ENCODE measurements at regions not wholly inside any gene's neighbourhood (a gene's known extent, or its start where the extent isn't known, plus 50 kb on each side); places are given as distances from the start of the nearest gene placed in this dataset.
A peak's percentile ranks its signal among the peaks of the same experiment; 100 is the strongest.
"Not testable (repeated sequence)": the region's sequence is repeated elsewhere in the genome, so short reads cannot be mapped to it uniquely, and the experiment has no call there.

GRCh38 chr2:132037527-132038178 lies 124.1 kb downstream of the ANKRD30BL start:
- Histone ChIP-seq H3K9me2 (ENCODE audit: insufficient read depth) (0 out of 2 replicates have a peak, but pooled peaks cover 4% of the 10 kb centered on the region), H3F3A (ENCODE audit: insufficient read depth) (no peaks in the 10 kb centered on the region), H3K27me3 (replicated peaks; ENCODE audit: insufficient read depth) (peaks cover 35% of the 10 kb centered on the region), H2AFZ (peak overlapping the region; percentile 86), H3K79me2 (ENCODE audit: insufficient read depth) (no peaks in the 10 kb centered on the region), H3K4me3 (peak overlapping the region; percentile 69), H3K36me3 (ENCODE audit: low read depth) (no peaks in the 10 kb centered on the region), H3K27ac (no peak overlapping the region), H3K9ac (no peak overlapping the region), H4K20me1 (ENCODE audit: insufficient read depth) (no peaks in the 10 kb centered on the region), H3K4me1 (ENCODE audit: insufficient read depth) (no peaks in the 10 kb centered on the region), H3K4me2 (ENCODE audit: unreplicated experiment) (peak overlapping the region; percentile 81), H3K9me3 (ENCODE audit: low read depth) (no peaks in the 10 kb centered on the region)
- 3 to 4% methylated on average over 26 to 35 of the region's 53 CpGs for WGBS, 2 experiments (ENCODE audit: low coverage in 1 of 2, low lambda C conversion rate in 2 of 2, missing lambda C conversion rate in 2 of 2)
- TF ChIP-seq EZH2phosphoT487 (IDR thresholded peaks at IDR 0.05; ENCODE audit: insufficient read depth, low read depth) (no peak), EZH2 (IDR thresholded peaks at IDR 0.05; ENCODE audit: insufficient read depth, poor library complexity, severe bottlenecking) (no peak)
- peak; percentile 38 for DNase-seq
- in situ Hi-C loops (cut with MboI) = no loop called here

GRCh38 chr2:132034646-132035045 lies 127.1 kb downstream of the ANKRD30BL start:
- H3K79me2 ChIP-seq (ENCODE audit: insufficient read depth) = no peaks in the 10 kb centered on the region
- WGBS, 2 experiments (ENCODE audit: low coverage in 1 of 2, low lambda C conversion rate in 2 of 2, missing lambda C conversion rate in 2 of 2) = 20 to 31% methylated on average over 2 of the region's 2 CpGs
- no peaks in the 10 kb centered on the region for H3K4me1 ChIP-seq (ENCODE audit: insufficient read depth)
- no peak overlapping the region for H3K9ac ChIP-seq
- H3K36me3 ChIP-seq (ENCODE audit: low read depth) = no peaks in the 10 kb centered on the region
- no peaks in the 10 kb centered on the region for H3F3A ChIP-seq (ENCODE audit: insufficient read depth)
- H4K20me1 ChIP-seq (ENCODE audit: insufficient read depth) = no peaks in the 10 kb centered on the region
- H3K9me2 ChIP-seq (ENCODE audit: insufficient read depth) = 0 out of 2 replicates have a peak, but pooled peaks cover 4% of the 10 kb centered on the region
- no peaks in the 10 kb centered on the region for H3K9me3 ChIP-seq (ENCODE audit: low read depth)
- no peak overlapping the region for H3K4me3 ChIP-seq
- no peak overlapping the region for H3K4me2 ChIP-seq (ENCODE audit: unreplicated experiment)
- TF ChIP-seq EZH2 (IDR thresholded peaks at IDR 0.05; ENCODE audit: insufficient read depth, poor library complexity, severe bottlenecking) (no peak), EZH2phosphoT487 (IDR thresholded peaks at IDR 0.05; ENCODE audit: insufficient read depth, low read depth) (no peak)
- in situ Hi-C loops (cut with MboI) = no loop called here
- peaks cover 26% of the 10 kb centered on the region for H3K27me3 ChIP-seq (replicated peaks; ENCODE audit: insufficient read depth)
- no peak for DNase-seq
- no peak overlapping the region for H2AFZ ChIP-seq
- H3K27ac ChIP-seq = no peak overlapping the region

GRCh38 chr2:132033949-132034348 lies 127.8 kb downstream of the ANKRD30BL start:
- Histone ChIP-seq H3F3A (ENCODE audit: insufficient read depth) (no peaks in the 10 kb centered on the region), H3K9ac (no peak overlapping the region), H2AFZ (no peak overlapping the region), H3K9me3 (ENCODE audit: low read depth) (no peaks in the 10 kb centered on the region), H3K27me3 (replicated peaks; ENCODE audit: insufficient read depth) (peaks cover 19% of the 10 kb centered on the region), H3K9me2 (ENCODE audit: insufficient read depth) (0 out of 2 replicates have a peak, but pooled peaks cover 4% of the 10 kb centered on the region), H3K4me1 (ENCODE audit: insufficient read depth) (no peaks in the 10 kb centered on the region), H3K4me3 (no peak overlapping the region), H3K4me2 (ENCODE audit: unreplicated experiment) (no peak overlapping the region), H4K20me1 (ENCODE audit: insufficient read depth) (no peaks in the 10 kb centered on the region), H3K27ac (no peak overlapping the region), H3K79me2 (ENCODE audit: insufficient read depth) (no peaks in the 10 kb centered on the region), H3K36me3 (ENCODE audit: low read depth) (no peaks in the 10 kb centered on the region)
- no peak for DNase-seq
- in situ Hi-C loops (cut with MboI) = no loop called here
- TF ChIP-seq EZH2phosphoT487 (IDR thresholded peaks at IDR 0.05; ENCODE audit: insufficient read depth, low read depth) (no peak), EZH2 (IDR thresholded peaks at IDR 0.05; ENCODE audit: insufficient read depth, poor library complexity, severe bottlenecking) (no peak)
- 35 to 37% methylated on average over 2 of the region's 2 CpGs for WGBS, 2 experiments (ENCODE audit: low coverage in 1 of 2, low lambda C conversion rate in 2 of 2, missing lambda C conversion rate in 2 of 2)

- TF ChIP-seq EZH2 (IDR thresholded peaks at IDR 0.05; ENCODE audit: insufficient read depth, poor library complexity, severe bottlenecking) = no peak
- no peak for TF ChIP-seq EZH2phosphoT487 (IDR thresholded peaks at IDR 0.05; ENCODE audit: insufficient read depth, low read depth)
- 0 out of 2 replicates have a peak, but pooled peaks cover 4% of the 10 kb centered on the region for H3K9me2 ChIP-seq (ENCODE audit: insufficient read depth)
- H4K20me1 ChIP-seq (ENCODE audit: insufficient read depth) = no peaks in the 10 kb centered on the region
- H3K4me2 ChIP-seq (ENCODE audit: unreplicated experiment) = no peak overlapping the region
- H3K79me2 ChIP-seq (ENCODE audit: insufficient read depth) = no peaks in the 10 kb centered on the region
- in situ Hi-C loops (cut with MboI) = no loop called here
- H3K36me3 ChIP-seq (ENCODE audit: low read depth) = no peaks in the 10 kb centered on the region
- no peak overlapping the region for H3K9ac ChIP-seq
- no peak for DNase-seq
- no peak overlapping the region for H3K4me3 ChIP-seq
- 22 to 35% methylated on average over 2 of the region's 2 CpGs for WGBS, 2 experiments (ENCODE audit: low coverage in 1 of 2, low lambda C conversion rate in 2 of 2, missing lambda C conversion rate in 2 of 2)
- H3K4me1 ChIP-seq (ENCODE audit: insufficient read depth) = no peaks in the 10 kb centered on the region
- no peaks in the 10 kb centered on the region for H3F3A ChIP-seq (ENCODE audit: insufficient read depth)
- no peaks in the 10 kb centered on the region for H3K9me3 ChIP-seq (ENCODE audit: low read depth)
- H2AFZ ChIP-seq = no peak overlapping the region
- H3K27me3 ChIP-seq (replicated peaks; ENCODE audit: insufficient read depth) = peaks cover 13% of the 10 kb centered on the region
- H3K27ac ChIP-seq = no peak overlapping the region
Measured at GRCh38 chr2:132033365-132033764, 128.4 kb downstream of the ANKRD30BL start.

- H2AFZ ChIP-seq; H3K4me1 ChIP-seq (ENCODE audit: insufficient read depth); H4K20me1 ChIP-seq (ENCODE audit: insufficient read depth); H3K4me2 ChIP-seq (ENCODE audit: unreplicated experiment); H3K79me2 ChIP-seq (ENCODE audit: insufficient read depth); H3F3A ChIP-seq (ENCODE audit: insufficient read depth); in situ Hi-C loops (cut with MboI); H3K9me3 ChIP-seq (ENCODE audit: low read depth); H3K9me2 ChIP-seq (ENCODE audit: insufficient read depth); H3K9ac ChIP-seq; DNase-seq; H3K4me3 ChIP-seq; H3K36me3 ChIP-seq (ENCODE audit: low read depth); H3K27ac ChIP-seq: not testable (repeated sequence)
- WGBS, 2 experiments (ENCODE audit: low coverage in 1 of 2, low lambda C conversion rate in 2 of 2, missing lambda C conversion rate in 2 of 2) = 24 to 40% methylated on average over 1 of the region's 1 CpG
- peaks cover 15% of the 10 kb centered on the region for H3K27me3 ChIP-seq (replicated peaks; ENCODE audit: insufficient read depth)
Measured at GRCh38 chr2:132012046-132012445, 149.7 kb downstream of the ANKRD30BL start.
